ENCODE measurements at regions not wholly inside any gene's neighbourhood (a gene's known extent, or its start where the extent isn't known, plus 50 kb on each side); places are given as distances from the start of the nearest gene placed in this dataset.

GRCh38 chr6:112622036-112622435 is 274.9 kb downstream of the RFPL4B start:
- TF ChIP-seq CTCF (IDR thresholded peaks at IDR 0.05; ENCODE audit: insufficient read depth, low read length) (no peak), POLR2AphosphoS5 (IDR thresholded peaks at IDR 0.05; ENCODE audit: low read depth) (no peak), SPI1 (IDR thresholded peaks at IDR 0.05; ENCODE audit: borderline replicate concordance, low read depth) (no peak), REST (IDR thresholded peaks at IDR 0.05; ENCODE audit: insufficient replicate concordance, low read depth) (no peak)
